ENCODE measurements at regions not wholly inside any gene's neighbourhood (a gene's known extent, or its start where the extent isn't known, plus 50 kb on each side); places are given as distances from the start of the nearest gene placed in this dataset.

DNA sequence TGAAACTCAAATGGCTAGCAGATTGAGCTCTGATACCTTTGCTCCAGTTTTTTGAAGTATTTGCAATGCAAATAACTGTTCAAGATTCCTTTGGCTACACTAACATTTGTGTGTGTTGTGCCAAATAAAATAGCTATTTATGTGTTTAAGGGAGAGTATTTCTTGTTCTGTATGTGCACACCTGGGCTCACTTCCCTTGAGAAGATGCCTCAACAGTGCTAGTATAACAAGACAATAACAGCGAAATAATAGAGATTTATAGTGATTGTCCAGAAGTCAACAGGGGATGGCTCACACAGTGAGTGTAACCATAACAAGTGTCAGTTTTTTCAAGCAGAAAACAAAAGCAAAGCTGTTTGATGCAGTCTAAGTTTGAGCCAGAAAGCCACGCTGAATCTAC is 460.5 kb downstream of the CENPC start:
- TF ChIP-seq, protein P1, sequence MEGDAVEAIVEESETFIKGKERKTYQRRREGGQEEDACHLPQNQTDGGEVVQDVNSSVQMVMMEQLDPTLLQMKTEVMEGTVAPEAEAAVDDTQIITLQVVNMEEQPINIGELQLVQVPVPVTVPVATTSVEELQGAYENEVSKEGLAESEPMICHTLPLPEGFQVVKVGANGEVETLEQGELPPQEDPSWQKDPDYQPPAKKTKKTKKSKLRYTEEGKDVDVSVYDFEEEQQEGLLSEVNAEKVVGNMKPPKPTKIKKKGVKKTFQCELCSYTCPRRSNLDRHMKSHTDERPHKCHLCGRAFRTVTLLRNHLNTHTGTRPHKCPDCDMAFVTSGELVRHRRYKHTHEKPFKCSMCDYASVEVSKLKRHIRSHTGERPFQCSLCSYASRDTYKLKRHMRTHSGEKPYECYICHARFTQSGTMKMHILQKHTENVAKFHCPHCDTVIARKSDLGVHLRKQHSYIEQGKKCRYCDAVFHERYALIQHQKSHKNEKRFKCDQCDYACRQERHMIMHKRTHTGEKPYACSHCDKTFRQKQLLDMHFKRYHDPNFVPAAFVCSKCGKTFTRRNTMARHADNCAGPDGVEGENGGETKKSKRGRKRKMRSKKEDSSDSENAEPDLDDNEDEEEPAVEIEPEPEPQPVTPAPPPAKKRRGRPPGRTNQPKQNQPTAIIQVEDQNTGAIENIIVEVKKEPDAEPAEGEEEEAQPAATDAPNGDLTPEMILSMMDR (IDR thresholded peaks at IDR 0.05; ENCODE audit: insufficient read depth, low read length, poor library complexity, severe bottlenecking): no peak
- no peak for TF ChIP-seq EZH2phosphoT487 (conservative IDR thresholded peaks at IDR 0.05; ENCODE audit: low read length)
- Histone ChIP-seq H3K4me2 (ENCODE audit: low read depth, low read length, poor library complexity, severe bottlenecking) (no peak overlapping the region), H3K36me3 (ENCODE audit: low read length) (no peaks in the 10 kb centered on the region), H4K20me1 (ENCODE audit: low read depth, low read length) (no peaks in the 10 kb centered on the region), H3K4me3 (ENCODE audit: insufficient read depth, low read length, poor library complexity, severe bottlenecking) (no peak overlapping the region), H3K27me3 (ENCODE audit: low read length) (no peaks in the 10 kb centered on the region), H3K79me2 (ENCODE audit: insufficient read depth, low read length) (no peaks in the 10 kb centered on the region), H2AFZ (ENCODE audit: low read depth, low read length, severe bottlenecking) (no peak overlapping the region), H3K9me2 (replicated peaks; ENCODE audit: insufficient read depth, low read length) (no peaks in the 10 kb centered on the region), H3F3A (ENCODE audit: insufficient read depth) (no peaks in the 10 kb centered on the region), H3K9me3 (ENCODE audit: insufficient read depth, low read length) (no peaks in the 10 kb centered on the region), H3K9ac (ENCODE audit: low read length) (no peak overlapping the region), H3K27ac (ENCODE audit: low read depth, low read length) (no peak overlapping the region)

DNA sequence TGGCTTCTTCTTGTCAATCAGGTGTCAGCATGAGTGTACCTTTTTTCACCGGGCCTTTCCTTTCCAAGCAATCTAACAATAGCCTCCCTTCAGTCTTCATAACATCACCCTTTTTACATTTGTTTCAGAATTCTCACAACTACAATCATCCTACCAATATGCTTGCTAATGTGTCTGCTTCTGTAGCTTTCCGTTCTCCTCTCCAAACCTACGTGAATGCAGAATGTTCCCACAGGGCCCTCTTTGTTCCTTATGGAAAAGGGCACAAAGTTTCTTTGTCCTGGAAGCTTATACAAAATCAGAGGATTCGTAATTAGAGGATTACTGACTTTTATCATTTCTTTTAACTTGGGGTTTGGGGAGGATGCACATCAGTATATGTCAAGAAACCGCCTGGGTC is 461.8 kb downstream of the CENPC start:
- Histone ChIP-seq H3K36me3 (ENCODE audit: low read length) (no peaks in the 10 kb centered on the region), H3K9me2 (replicated peaks; ENCODE audit: insufficient read depth, low read length) (no peaks in the 10 kb centered on the region), H3K27ac (ENCODE audit: low read depth, low read length) (no peak overlapping the region), H3K4me2 (ENCODE audit: low read depth, low read length, poor library complexity, severe bottlenecking) (no peak overlapping the region), H2AFZ (ENCODE audit: low read depth, low read length, severe bottlenecking) (no peak overlapping the region), H3K9me3 (ENCODE audit: insufficient read depth, low read length) (no peaks in the 10 kb centered on the region), H3K9ac (ENCODE audit: low read length) (no peak overlapping the region), H3K79me2 (ENCODE audit: insufficient read depth, low read length) (no peaks in the 10 kb centered on the region), H3F3A (ENCODE audit: insufficient read depth) (no peaks in the 10 kb centered on the region), H3K27me3 (ENCODE audit: low read length) (no peaks in the 10 kb centered on the region), H4K20me1 (ENCODE audit: low read depth, low read length) (no peaks in the 10 kb centered on the region), H3K4me3 (ENCODE audit: insufficient read depth, low read length, poor library complexity, severe bottlenecking) (no peak overlapping the region)
- TF ChIP-seq EZH2phosphoT487 (conservative IDR thresholded peaks at IDR 0.05; ENCODE audit: low read length): no peak

DNA sequence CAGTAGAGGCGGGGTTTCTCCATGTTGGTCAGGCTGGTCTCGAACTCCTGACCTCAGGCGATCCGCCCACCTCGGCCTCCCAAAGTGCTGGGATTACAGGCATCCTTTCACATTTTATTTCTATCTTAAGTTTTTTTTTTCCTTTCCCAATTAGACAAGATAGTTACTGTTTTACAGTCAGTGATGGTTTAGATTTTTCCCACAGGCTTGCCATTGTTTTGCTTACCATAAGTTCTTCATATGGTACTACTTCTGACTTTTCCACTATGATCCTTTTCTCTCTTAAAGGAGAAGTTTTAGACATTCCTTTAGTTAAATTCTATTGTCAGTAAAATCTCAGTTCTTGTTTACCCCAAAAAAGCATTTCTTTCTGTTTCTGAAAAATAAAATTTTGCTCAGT is 462.6 kb downstream of the CENPC start:
- no peak for TF ChIP-seq EZH2phosphoT487 (conservative IDR thresholded peaks at IDR 0.05; ENCODE audit: low read length)
- TF ChIP-seq, protein P1 (IDR thresholded peaks at IDR 0.05; ENCODE audit: insufficient read depth, low read length, poor library complexity, severe bottlenecking): no peak
- Histone ChIP-seq H4K20me1 (ENCODE audit: low read depth, low read length) (no peaks in the 10 kb centered on the region), H3K27me3 (ENCODE audit: low read length) (no peaks in the 10 kb centered on the region), H3F3A (ENCODE audit: insufficient read depth) (no peaks in the 10 kb centered on the region), H3K9me2 (replicated peaks; ENCODE audit: insufficient read depth, low read length) (no peaks in the 10 kb centered on the region), H3K4me3 (ENCODE audit: insufficient read depth, low read length, poor library complexity, severe bottlenecking) (no peak overlapping the region), H3K27ac (ENCODE audit: low read depth, low read length) (no peak overlapping the region), H3K79me2 (ENCODE audit: insufficient read depth, low read length) (no peaks in the 10 kb centered on the region), H3K36me3 (ENCODE audit: low read length) (no peaks in the 10 kb centered on the region), H2AFZ (ENCODE audit: low read depth, low read length, severe bottlenecking) (no peak overlapping the region), H3K4me2 (ENCODE audit: low read depth, low read length, poor library complexity, severe bottlenecking) (no peak overlapping the region), H3K9me3 (ENCODE audit: insufficient read depth, low read length) (no peaks in the 10 kb centered on the region), H3K9ac (ENCODE audit: low read length) (no peak overlapping the region)

DNA sequence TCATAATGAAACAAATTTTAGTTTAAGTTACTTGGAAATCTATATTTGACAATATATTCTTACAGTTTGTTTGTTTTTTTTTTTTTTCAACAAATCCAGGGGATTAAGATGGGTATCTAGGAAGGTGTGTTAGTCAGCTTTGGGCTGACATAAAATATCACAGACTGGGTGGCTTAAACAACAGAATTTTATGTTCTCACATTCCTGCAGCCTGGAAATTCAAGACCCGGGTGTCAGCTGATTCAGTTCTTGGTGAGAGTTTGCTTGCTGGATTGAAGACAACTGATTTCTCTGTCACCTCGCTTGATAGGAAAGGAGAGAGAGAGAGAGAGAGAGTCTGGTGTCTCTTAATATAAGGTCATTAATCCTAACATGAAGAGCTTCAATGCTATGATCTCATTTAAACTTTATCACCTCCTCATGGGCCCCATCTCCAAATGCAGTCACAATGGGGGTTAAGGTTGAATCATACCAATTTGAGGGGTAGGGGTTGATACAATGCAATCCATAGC is 465.2 kb downstream of the CENPC start:
- TF ChIP-seq EZH2phosphoT487 (conservative IDR thresholded peaks at IDR 0.05; ENCODE audit: low read length): no peak
- TF ChIP-seq, protein P1 (IDR thresholded peaks at IDR 0.05; ENCODE audit: insufficient read depth, low read length, poor library complexity, severe bottlenecking): no peak
- no peaks in the 10 kb centered on the region for H4K20me1 ChIP-seq (ENCODE audit: low read depth, low read length)
- no peak overlapping the region for H3K27ac ChIP-seq (ENCODE audit: low read depth, low read length)
- H3F3A ChIP-seq (ENCODE audit: insufficient read depth): no peaks in the 10 kb centered on the region
- H3K27me3 ChIP-seq (ENCODE audit: low read length): no peaks in the 10 kb centered on the region
- no peak overlapping the region for H3K4me2 ChIP-seq (ENCODE audit: low read depth, low read length, poor library complexity, severe bottlenecking)
- H3K9ac ChIP-seq (ENCODE audit: low read length): no peak overlapping the region
- no peaks in the 10 kb centered on the region for H3K9me3 ChIP-seq (ENCODE audit: insufficient read depth, low read length)
- H3K36me3 ChIP-seq (ENCODE audit: low read length): no peaks in the 10 kb centered on the region
- no peaks in the 10 kb centered on the region for H3K9me2 ChIP-seq (replicated peaks; ENCODE audit: insufficient read depth, low read length)
- no peaks in the 10 kb centered on the region for H3K79me2 ChIP-seq (ENCODE audit: insufficient read depth, low read length)
- H2AFZ ChIP-seq (ENCODE audit: low read depth, low read length, severe bottlenecking): no peak overlapping the region
- no peak overlapping the region for H3K4me3 ChIP-seq (ENCODE audit: insufficient read depth, low read length, poor library complexity, severe bottlenecking)

Data from SU-DHL-6 (cell line).